A549 (cell line): ENCODE measurements at regions not wholly inside any gene's neighbourhood (a gene's known extent, or its start where the extent isn't known, plus 50 kb on each side); places are given as distances from the start of the nearest gene placed in this dataset.

Experiments
- CTCF ChIP-seq: fragments of >200 bp; sonication (Bioruptor Twin); formaldehyde crosslinking; IDR thresholded peaks from 3 replicates; pipeline ENCODE4 v1.5.1; 2016
- ESRRA ChIP-seq: fragments of 150-350 bp; IDR thresholded peaks from 2 replicates; pipeline ENCODE4 v1.6.1; 2014; ENCODE audit warnings: mild to moderate bottlenecking, low read length, borderline replicate concordance
- POLR2A ChIP-seq: IDR thresholded peaks from 2 replicates; pipeline ENCODE4 v1.6.1; 2012; ENCODE audit warnings: mild to moderate bottlenecking, low read length

DNA sequence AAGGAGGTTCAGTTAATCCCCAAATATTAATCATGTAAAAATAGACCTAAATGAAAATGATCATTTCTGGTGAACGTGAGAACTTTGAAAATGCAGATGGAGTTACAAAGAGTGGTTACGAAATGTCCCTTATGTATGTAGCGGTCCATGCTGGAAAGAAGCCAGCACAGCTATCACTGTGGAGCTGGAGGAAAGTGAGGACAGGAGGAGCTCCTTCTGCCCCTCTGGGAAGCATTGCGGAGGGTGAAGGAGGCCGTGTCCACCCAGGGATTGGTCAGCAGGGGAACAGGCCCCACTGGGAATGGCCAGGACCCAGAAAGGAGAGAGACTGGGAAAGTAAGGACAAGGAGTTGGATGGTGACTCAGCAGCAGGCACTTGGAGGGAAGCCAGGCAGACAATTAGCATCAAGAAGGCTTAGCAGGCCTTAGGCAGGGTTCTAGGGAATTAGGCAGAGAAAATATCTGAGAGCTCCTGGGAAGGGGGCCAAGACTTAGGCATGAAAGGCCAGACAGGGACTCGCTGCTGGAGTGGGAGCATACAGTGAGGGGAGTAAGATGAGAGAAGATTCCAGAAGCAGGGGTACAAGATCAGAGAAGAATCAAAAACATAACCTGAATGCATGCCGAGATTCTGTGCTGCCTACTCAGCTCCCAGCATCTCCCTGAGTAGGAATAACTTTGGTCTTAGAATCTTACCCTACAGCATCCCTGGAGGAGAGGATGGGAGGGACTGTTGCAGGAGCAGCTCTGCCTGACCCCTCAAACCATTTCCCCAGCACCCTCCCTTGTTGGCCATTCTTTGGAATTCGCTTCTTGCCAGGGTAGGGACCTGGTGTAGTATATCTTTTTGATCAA is 171.0 kb upstream of the UMPS start:
- TF ChIP-seq ESRRA, result no peak
- TF ChIP-seq CTCF, result no peak
- no peak for TF ChIP-seq POLR2A
